DND-41 (cell line): ENCODE measurements at regions not wholly inside any gene's neighbourhood (a gene's known extent, or its start where the extent isn't known, plus 50 kb on each side); places are given as distances from the start of the nearest gene placed in this dataset.

Source experiments
- ATAC-seq: fragments of 200-7000 bp; cut with Tn5 transposase; 3 replicates; pipeline ENCODE4 v1.9.1; 2021; ENCODE audit warnings: low read depth; ENCODE audit not compliant: insufficient read depth
- DNase-seq: peaks from one replicate; pipeline ENCODE4 v3.0.0-alpha.2; 2020
- H2AFZ ChIP-seq: 2 replicates; pipeline ENCODE4 v1.6.0; 2012; ENCODE audit warnings: low read depth, low read length
- H3K27ac ChIP-seq: 2 replicates; pipeline ENCODE4 v1.5.1; 2012; ENCODE audit warnings: low read length, inconsistent platforms
- H3K27me3 ChIP-seq: fragments of 200-600 bp; sonication (generic); 2 replicates; pipeline ENCODE4 v1.6.0; 2012; ENCODE audit warnings: low read length, mild to moderate bottlenecking, inconsistent platforms; ENCODE audit not compliant: insufficient read depth, poor library complexity
- H3K36me3 ChIP-seq: 2 replicates; pipeline ENCODE4 v1.5.1; 2012; ENCODE audit warnings: low read length, inconsistent platforms; ENCODE audit not compliant: insufficient read depth
- H3K4me1 ChIP-seq: 2 replicates; pipeline ENCODE4 v1.5.1; 2012; ENCODE audit warnings: mild to moderate bottlenecking, low read length; ENCODE audit not compliant: insufficient read depth
- H3K4me2 ChIP-seq: 2 replicates; pipeline ENCODE4 v1.6.0; 2012; ENCODE audit warnings: mild to moderate bottlenecking, moderate library complexity, low read length, inconsistent platforms; ENCODE audit not compliant: insufficient read depth
- H3K4me3 ChIP-seq, 2 experiments: fragments of 200-600 bp in 1 of 2; shearing (Covaris generic) in 1 of 2; 2 replicates each; pipeline ENCODE4 v1.5.1; 2012 to 2016; ENCODE audit warnings: inconsistent platforms in 2 of 2, low read length in 2 of 2, mild to moderate bottlenecking in 2 of 2, low read depth in 1 of 2, moderate library complexity in 1 of 2
- H3K79me2 ChIP-seq: 2 replicates; pipeline ENCODE4 v1.6.0; 2012; ENCODE audit warnings: low read length, inconsistent platforms; ENCODE audit not compliant: insufficient read depth
- H3K9ac ChIP-seq: 2 replicates; pipeline ENCODE4 v1.6.0; 2012; ENCODE audit warnings: low read depth, mild to moderate bottlenecking, inconsistent platforms, low read length, moderate library complexity
- H3K9me3 ChIP-seq: 2 replicates; pipeline ENCODE4 v1.5.1; 2012; ENCODE audit warnings: low read length, moderate library complexity, mild to moderate bottlenecking, inconsistent platforms; ENCODE audit not compliant: insufficient read depth, severe bottlenecking
- H4K20me1 ChIP-seq: 2 replicates; pipeline ENCODE4 v1.6.0; 2012; ENCODE audit warnings: low read length; ENCODE audit not compliant: insufficient read depth
- CTCF ChIP-seq: IDR thresholded peaks from 2 replicates; pipeline ENCODE4 v1.5.1; 2012; ENCODE audit warnings: borderline replicate concordance, low read length, moderate library complexity, mild to moderate bottlenecking; ENCODE audit not compliant: poor library complexity, severe bottlenecking; ENCODE audit errors: extremely low read depth
- EZH2 ChIP-seq: IDR thresholded peaks from 3 replicates; pipeline ENCODE4 v1.6.1; 2012; ENCODE audit warnings: borderline replicate concordance, low read depth, mild to moderate bottlenecking, moderate library complexity, low read length, inconsistent platforms; ENCODE audit not compliant: severe bottlenecking

GRCh38 chr5:87754009-87754757 is 341.5 kb upstream of the CCNH start:
- H3K9ac ChIP-seq = no peak overlapping the region
- TF ChIP-seq EZH2 (no peak), CTCF (no peak)
- H3K27ac ChIP-seq = no peak overlapping the region
- no peaks in the 10 kb centered on the region for H3K79me2 ChIP-seq
- no peaks in the 10 kb centered on the region for H3K4me1 ChIP-seq
- ATAC-seq (no peak), DNase-seq (no peak)
- no peaks in the 10 kb centered on the region for H3K9me3 ChIP-seq
- no peaks in the 10 kb centered on the region for H3K27me3 ChIP-seq
- no peak overlapping the region for H2AFZ ChIP-seq
- no peak overlapping the region for H3K4me2 ChIP-seq
- H4K20me1 ChIP-seq = no peaks in the 10 kb centered on the region
- no peak overlapping the region for H3K4me3 ChIP-seq
- H3K36me3 ChIP-seq = no peaks in the 10 kb centered on the region

DNA sequence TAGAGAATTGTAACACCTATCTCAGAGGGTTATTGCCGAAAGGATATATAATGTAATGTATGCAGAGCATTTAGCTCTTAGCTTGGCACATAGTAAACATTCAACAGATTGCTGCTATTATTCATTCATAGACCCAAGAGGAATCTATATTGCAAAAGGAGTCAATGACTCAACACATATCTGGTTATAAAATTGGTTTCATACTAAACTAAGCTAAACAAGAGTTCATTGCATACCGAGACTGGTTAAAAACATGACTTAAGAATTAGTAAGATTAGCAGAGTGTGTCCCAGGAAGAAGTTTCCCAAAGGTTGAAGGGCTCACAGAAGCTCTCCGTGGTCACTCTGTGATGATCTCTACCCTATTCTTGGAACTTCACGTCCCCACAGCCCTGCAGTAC is 339.6 kb upstream of the CCNH start:
- no peak overlapping the region for H3K4me2 ChIP-seq
- H3K9me3 ChIP-seq = no peaks in the 10 kb centered on the region
- H3K9ac ChIP-seq = no peak overlapping the region
- H2AFZ ChIP-seq = no peak overlapping the region
- no peak overlapping the region for H3K27ac ChIP-seq
- no peaks in the 10 kb centered on the region for H4K20me1 ChIP-seq
- DNase-seq (no peak), ATAC-seq (no peak)
- no peaks in the 10 kb centered on the region for H3K36me3 ChIP-seq
- no peaks in the 10 kb centered on the region for H3K4me1 ChIP-seq
- no peaks in the 10 kb centered on the region for H3K79me2 ChIP-seq
- no peak for TF ChIP-seq EZH2
- no peak for TF ChIP-seq CTCF
- no peaks in the 10 kb centered on the region for H3K27me3 ChIP-seq
- H3K4me3 ChIP-seq = no peak overlapping the region

GRCh38 chr5:87751824-87752223 is 339.1 kb upstream of the CCNH start:
- Histone ChIP-seq H4K20me1 (no peaks in the 10 kb centered on the region), H3K36me3 (no peaks in the 10 kb centered on the region), H3K4me1 (no peaks in the 10 kb centered on the region), H3K27ac (no peak overlapping the region), H3K4me3 (no peak overlapping the region), H3K9me3 (no peaks in the 10 kb centered on the region), H2AFZ (no peak overlapping the region), H3K27me3 (no peaks in the 10 kb centered on the region), H3K4me2 (no peak overlapping the region), H3K9ac (no peak overlapping the region), H3K79me2 (no peaks in the 10 kb centered on the region)
- ATAC-seq (no peak), DNase-seq (no peak)
- TF ChIP-seq EZH2 (no peak), CTCF (no peak)
